Fibroblast of lung (primary cell): ENCODE measurements at regions not wholly inside any gene's neighbourhood (a gene's known extent, or its start where the extent isn't known, plus 50 kb on each side); places are given as distances from the start of the nearest gene placed in this dataset.

Source experiments
- DNase-seq, 2 donors: peaks; one replicate each; pipeline versions ENCODE4 v3.0.0 to v3.0.0-alpha.2; 2010; ENCODE audit warnings: low read depth in 2 of 2
- H2AFZ ChIP-seq: 2 replicates; pipeline ENCODE4 v1.5.1; 2012; ENCODE audit warnings: low read length, control low read depth, inconsistent platforms
- H3K27ac ChIP-seq: 2 replicates; pipeline ENCODE4 v1.5.1; 2011; ENCODE audit warnings: low read length, control low read depth; ENCODE audit not compliant: insufficient read depth
- H3K27me3 ChIP-seq: 2 replicates; pipeline ENCODE4 v1.5.1; 2011; ENCODE audit warnings: mild to moderate bottlenecking, low read length; ENCODE audit not compliant: control insufficient read depth, insufficient read depth
- H3K36me3 ChIP-seq: 2 replicates; pipeline ENCODE4 v1.5.1; 2011; ENCODE audit warnings: low read length; ENCODE audit not compliant: control insufficient read depth, insufficient read depth
- H3K4me1 ChIP-seq: 2 replicates; pipeline ENCODE4 v1.5.1; 2011; ENCODE audit warnings: low read length; ENCODE audit not compliant: control insufficient read depth, insufficient read depth; ENCODE audit errors: extremely low read depth
- H3K4me2 ChIP-seq: 2 replicates; pipeline ENCODE4 v1.5.1; 2011; ENCODE audit warnings: low read length, control low read depth; ENCODE audit not compliant: insufficient read depth; ENCODE audit errors: extremely low read depth
- H3K4me3 ChIP-seq, 4 experiments: fragments of 200-600 bp in 1 of 4; sonication (generic) in 1 of 4; replicated peaks in 1 of 4; 2 replicates each; pipeline ENCODE4 v1.5.1; 2011 to 2016; ENCODE audit warnings: low read length in 4 of 4, low read depth in 3 of 4, mild to moderate bottlenecking in 3 of 4, control low read depth in 2 of 4, inconsistent platforms in 1 of 4, mixed read lengths in 1 of 4; ENCODE audit not compliant: insufficient read depth in 1 of 4; ENCODE audit errors: control extremely low read depth in 1 of 4
- H3K79me2 ChIP-seq: 2 replicates; pipeline ENCODE4 v1.5.1; 2012; ENCODE audit warnings: mild to moderate bottlenecking, low read length, inconsistent platforms; ENCODE audit not compliant: control insufficient read depth, insufficient read depth
- H3K9ac ChIP-seq: 2 replicates; pipeline ENCODE4 v1.5.1; 2011; ENCODE audit warnings: mild to moderate bottlenecking, low read length, control low read depth; ENCODE audit not compliant: insufficient read depth
- H3K9me3 ChIP-seq: 2 replicates; pipeline ENCODE4 v1.5.1; 2012; ENCODE audit warnings: low read depth, low read length; ENCODE audit not compliant: control insufficient read depth, insufficient read depth
- H4K20me1 ChIP-seq: 2 replicates; pipeline ENCODE4 v1.5.1; 2011; ENCODE audit warnings: low read length; ENCODE audit not compliant: control insufficient read depth, insufficient read depth; ENCODE audit errors: extremely low read depth
- CTCF ChIP-seq, 2 donors: IDR thresholded peaks in 1 of 2; conservative IDR thresholded peaks in 1 of 2; 1 replicate in 1 of 2; 2 replicates in 1 of 2; pipeline ENCODE4 v1.5.1; 2011 to 2012; ENCODE audit warnings: low read length in 2 of 2, control low read depth in 1 of 2, inconsistent platforms in 1 of 2, low read depth in 1 of 2, mild to moderate bottlenecking in 1 of 2
- EZH2 ChIP-seq: IDR thresholded peaks from 2 replicates; pipeline ENCODE4 v1.5.1; 2012; ENCODE audit warnings: low read length, control low read depth, mild to moderate bottlenecking; ENCODE audit errors: missing control alignments

- Histone ChIP-seq H3K36me3 (no peaks in the 10 kb centered on the region), H4K20me1 (no peaks in the 10 kb centered on the region), H3K27ac (no peak overlapping the region), H3K27me3 (no peaks in the 10 kb centered on the region), H3K4me3 (no peak overlapping the region), H3K9me3 (no peaks in the 10 kb centered on the region), H3K4me1 (no peaks in the 10 kb centered on the region), H3K9ac (no peak overlapping the region), H3K79me2 (no peaks in the 10 kb centered on the region), H3K4me2 (no peak overlapping the region), H2AFZ (no peak overlapping the region)
- DNase-seq: peak in 1 of 2 donors; percentile 77
- TF ChIP-seq EZH2 (no peak), CTCF (conservative IDR thresholded peaks at IDR 0.05 in 1 of 2, IDR thresholded peaks at IDR 0.05 in 1 of 2; ENCODE audit: low read depth in 1 of 2, low read length in 2 of 2) (no peak)
Observed at GRCh38 chr7:49398746-49399145, 374.7 kb upstream of the VWC2 start.

- Histone ChIP-seq H2AFZ (no peak overlapping the region), H3K9ac (no peak overlapping the region), H3K4me3 (no peak overlapping the region), H3K9me3 (no peaks in the 10 kb centered on the region), H3K79me2 (no peaks in the 10 kb centered on the region), H3K4me2 (no peak overlapping the region), H4K20me1 (no peaks in the 10 kb centered on the region), H3K36me3 (no peaks in the 10 kb centered on the region), H3K4me1 (no peaks in the 10 kb centered on the region), H3K27me3 (no peaks in the 10 kb centered on the region), H3K27ac (no peak overlapping the region)
- peak in 1 of 2 donors; percentile 17 for DNase-seq
- TF ChIP-seq EZH2 (no peak), CTCF (conservative IDR thresholded peaks at IDR 0.05 in 1 of 2, IDR thresholded peaks at IDR 0.05 in 1 of 2; ENCODE audit: low read depth in 1 of 2, low read length in 2 of 2) (no peak)
Observed at GRCh38 chr7:49400891-49401550, 372.4 kb upstream of the VWC2 start.

GRCh38 chr7:49403844-49404243 lies 369.6 kb upstream of the VWC2 start:
- no peak overlapping the region for H3K27ac ChIP-seq
- peak in 1 of 2 donors; percentile 4 for DNase-seq
- no peaks in the 10 kb centered on the region for H3K36me3 ChIP-seq
- no peak overlapping the region for H3K9ac ChIP-seq
- no peak overlapping the region for H3K4me3 ChIP-seq
- no peak overlapping the region for H2AFZ ChIP-seq
- no peaks in the 10 kb centered on the region for H3K4me1 ChIP-seq
- no peak for TF ChIP-seq EZH2
- TF ChIP-seq CTCF (conservative IDR thresholded peaks at IDR 0.05 in 1 of 2, IDR thresholded peaks at IDR 0.05 in 1 of 2; ENCODE audit: low read depth in 1 of 2, low read length in 2 of 2): no peak
- no peak overlapping the region for H3K4me2 ChIP-seq
- H3K79me2 ChIP-seq: no peaks in the 10 kb centered on the region
- no peaks in the 10 kb centered on the region for H3K27me3 ChIP-seq
- H3K9me3 ChIP-seq: no peaks in the 10 kb centered on the region
- no peaks in the 10 kb centered on the region for H4K20me1 ChIP-seq
